ENCODE measurements at regions not wholly inside any gene's neighbourhood (a gene's known extent, or its start where the extent isn't known, plus 50 kb on each side); places are given as distances from the start of the nearest gene placed in this dataset.

GRCh38 chr2:242046206-242046826, 176.8 kb downstream of the RTP5 start:
- BruUV-seq (replicated peaks) = no TSS peak
- ATAC-seq (no peak), DNase-seq (ENCODE audit: low read depth, low spot score) (no peak), FAIRE-seq (no peak)
- no peaks in the 10 kb centered on the region; the same call in 2 of the 3 replicates for H3K9me3 ChIP-seq (replicated peaks; ENCODE audit: control insufficient read depth, insufficient read depth, low read length)
- no peaks in the 10 kb centered on the region for H3K27me3 ChIP-seq (replicated peaks in 1 of 2; ENCODE audit: control insufficient read depth in 2 of 2, insufficient read depth in 2 of 2, low read length in 1 of 2)
- no peak for TF ChIP-seq HDAC2 (IDR thresholded peaks at IDR 0.05)
- no peaks in the 10 kb centered on the region for H3K36me3 ChIP-seq (ENCODE audit: control insufficient read depth in 2 of 2, insufficient read depth in 2 of 2, low read length in 1 of 2)
- ChIA-PET POLR2A (no interaction called here), SMC1A (ENCODE audit: uncharacterized antibody, unreplicated experiment) (no interaction called here), CTCF (no interaction called here), RAD21 (ENCODE audit: unreplicated experiment) (no interaction called here)
- in situ Hi-C loops (cut with MboI) = no loop called here
- no peaks in the 10 kb centered on the region for H3K4me1 ChIP-seq (ENCODE audit: control insufficient read depth, insufficient read depth, low read length)
- H3K4me3 ChIP-seq = no peak overlapping the region
- no peak overlapping the region for H3K4me2 ChIP-seq (ENCODE audit: control insufficient read depth, insufficient read depth)
- 73% methylated on average over 12 of the region's 38 CpGs for WGBS (ENCODE audit: insufficient coverage, insufficient replicate concordance, low lambda C conversion rate, missing lambda C conversion rate)
- H3K79me2 ChIP-seq (ENCODE audit: control insufficient read depth, insufficient read depth, low read length) = no peaks in the 10 kb centered on the region
- no peak overlapping the region for H3K9ac ChIP-seq (ENCODE audit: control insufficient read depth, insufficient read depth, low read length)
- intact Hi-C loops (cut with micrococcal nuclease; ENCODE audit: unreplicated experiment) = no loop called here
- H4K20me1 ChIP-seq (ENCODE audit: control insufficient read depth, insufficient read depth) = no peaks in the 10 kb centered on the region
- no peak overlapping the region for H2AFZ ChIP-seq (ENCODE audit: control insufficient read depth, low read depth, low read length)
- H3K27ac ChIP-seq (ENCODE audit: control insufficient read depth, insufficient read depth) = no peak overlapping the region

GRCh38 chr2:242047963-242048362, 178.4 kb downstream of the RTP5 start:
- ChIA-PET POLR2A (no interaction called here), RAD21 (ENCODE audit: unreplicated experiment) (no interaction called here), CTCF (no interaction called here), SMC1A (ENCODE audit: uncharacterized antibody, unreplicated experiment) (no interaction called here)
- WGBS (ENCODE audit: insufficient coverage, insufficient replicate concordance, low lambda C conversion rate, missing lambda C conversion rate) = 65% methylated on average over 12 of the region's 12 CpGs
- intact Hi-C loops (cut with micrococcal nuclease; ENCODE audit: unreplicated experiment) = no loop called here
- DNase-seq (ENCODE audit: low read depth, low spot score) (no peak), FAIRE-seq (no peak), ATAC-seq (no peak)
- BruUV-seq (replicated peaks) = no TSS peak
- Histone ChIP-seq H3K27ac (ENCODE audit: control insufficient read depth, insufficient read depth) (no peak overlapping the region), H3K4me3 (no peak overlapping the region), H3K9ac (ENCODE audit: control insufficient read depth, insufficient read depth, low read length) (no peak overlapping the region), H3K36me3 (ENCODE audit: control insufficient read depth in 2 of 2, insufficient read depth in 2 of 2, low read length in 1 of 2) (no peaks in the 10 kb centered on the region), H3K4me1 (ENCODE audit: control insufficient read depth, insufficient read depth, low read length) (no peaks in the 10 kb centered on the region), H3K9me3 (replicated peaks; ENCODE audit: control insufficient read depth, insufficient read depth, low read length) (no peaks in the 10 kb centered on the region; the same call in 2 of the 3 replicates), H4K20me1 (ENCODE audit: control insufficient read depth, insufficient read depth) (no peaks in the 10 kb centered on the region), H2AFZ (ENCODE audit: control insufficient read depth, low read depth, low read length) (no peak overlapping the region), H3K79me2 (ENCODE audit: control insufficient read depth, insufficient read depth, low read length) (no peaks in the 10 kb centered on the region), H3K27me3 (replicated peaks in 1 of 2; ENCODE audit: control insufficient read depth in 2 of 2, insufficient read depth in 2 of 2, low read length in 1 of 2) (no peaks in the 10 kb centered on the region), H3K4me2 (ENCODE audit: control insufficient read depth, insufficient read depth) (no peak overlapping the region)
- TF ChIP-seq SMAD5 (IDR thresholded peaks at IDR 0.05; ENCODE audit: low read depth) (no peak), BCL11A (IDR thresholded peaks at IDR 0.05; ENCODE audit: low read depth, low read length) (no peak), TARDBP (IDR thresholded peaks at IDR 0.05; ENCODE audit: borderline replicate concordance) (no peak), NR2F1 (conservative IDR thresholded peaks at IDR 0.05) (no peak), ZNF24 (IDR thresholded peaks at IDR 0.05) (no peak), TBL1XR1 (IDR thresholded peaks at IDR 0.05; ENCODE audit: low read depth, low read length) (no peak), SPI1 (IDR thresholded peaks at IDR 0.05; ENCODE audit: borderline replicate concordance, insufficient read depth, low read depth, low read length) (no peak)
- TF ChIP-seq, protein P1, sequence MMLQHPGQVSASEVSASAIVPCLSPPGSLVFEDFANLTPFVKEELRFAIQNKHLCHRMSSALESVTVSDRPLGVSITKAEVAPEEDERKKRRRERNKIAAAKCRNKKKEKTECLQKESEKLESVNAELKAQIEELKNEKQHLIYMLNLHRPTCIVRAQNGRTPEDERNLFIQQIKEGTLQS (IDR thresholded peaks at IDR 0.05; ENCODE audit: borderline replicate concordance, extremely low read depth, low read depth, low read length) = no peak
- in situ Hi-C loops (cut with MboI) = no loop called here
